CD4-positive, alpha-beta T cell (primary cell): ENCODE measurements at regions not wholly inside any gene's neighbourhood (a gene's known extent, or its start where the extent isn't known, plus 50 kb on each side); places are given as distances from the start of the nearest gene placed in this dataset.

Experiments used
- ATAC-seq: fragments of 200-7000 bp; cut with Tn5 transposase; one replicate; pipeline ENCODE4 v1.10.0; 2022; ENCODE audit warnings: mild to moderate bottlenecking; ENCODE audit not compliant: poor library complexity
- CTCF ChIA-PET: fragments of 350-600 bp; sonication (Branson Sonifier 250); formaldehyde crosslinking; loops from one replicate; lab custom pipeline; 2021; ENCODE audit warnings: antibody characterized with exemption, inconsistent platforms; lab: Charles Lee
- POLR2A ChIA-PET: fragments of 350-600 bp; sonication (Branson Sonifier 250); formaldehyde crosslinking; loops from one replicate; lab custom pipeline; 2021; ENCODE audit warnings: antibody characterized with exemption, inconsistent platforms; lab: Charles Lee
- DNase-seq, 14 experiments: peaks; one replicate each; pipeline ENCODE4 v3.0.0-alpha.2; 2013 to 2020; ENCODE audit warnings: mixed read lengths in 2 of 14
- H3K27ac ChIP-seq, 2 donors: one replicate each; pipeline versions ENCODE4 v1.5.1 to v1.7.0; 2013; ENCODE audit warnings: low read length in 2 of 2, low read depth in 1 of 2, mild to moderate bottlenecking in 1 of 2
- H3K27me3 ChIP-seq, 2 experiments: 1 replicate in 1 of 2; 2 replicates in 1 of 2; pipeline versions ENCODE4 v1.6.1 to v1.7.0; 2013; ENCODE audit warnings: low read length in 2 of 2, control low read depth in 1 of 2, mild to moderate bottlenecking in 1 of 2, moderate library complexity in 1 of 2; ENCODE audit not compliant: insufficient read depth in 2 of 2, control insufficient read depth in 1 of 2
- H3K36me3 ChIP-seq: one replicate; pipeline ENCODE4 v1.6.1; 2013; ENCODE audit warnings: low read length, control low read depth; ENCODE audit not compliant: insufficient read depth
- H3K4me1 ChIP-seq: one replicate; pipeline ENCODE4 v1.6.1; 2013; ENCODE audit warnings: low read length, control low read depth; ENCODE audit not compliant: insufficient read depth
- H3K4me3 ChIP-seq: one replicate; pipeline ENCODE4 v1.5.1; 2013; ENCODE audit warnings: mild to moderate bottlenecking, low read length, moderate library complexity
- H3K9me3 ChIP-seq, 2 experiments: 1 replicate in 1 of 2; 2 replicates in 1 of 2; pipeline versions ENCODE4 v1.6.1 to v1.7.0; 2013; ENCODE audit warnings: low read length in 2 of 2, mild to moderate bottlenecking in 2 of 2, control low read depth in 1 of 2, moderate library complexity in 1 of 2; ENCODE audit not compliant: control insufficient read depth in 1 of 2, insufficient read depth in 1 of 2
- H3K27ac Mint-ChIP-seq: one replicate; pipeline ENCODE4 v1.8.0; 2020; ENCODE audit warnings: mixed read lengths
- H3K27me3 Mint-ChIP-seq: one replicate; pipeline ENCODE4 v1.8.0; 2021; ENCODE audit warnings: mixed read lengths
- H3K36me3 Mint-ChIP-seq: one replicate; pipeline ENCODE4 v1.8.0; 2021; ENCODE audit warnings: low read depth, mixed read lengths
- H3K4me1 Mint-ChIP-seq: one replicate; pipeline ENCODE4 v1.8.0; 2021; ENCODE audit warnings: low read depth, mixed read lengths
- H3K4me3 Mint-ChIP-seq: one replicate; pipeline ENCODE4 v1.8.0; 2020; ENCODE audit warnings: mild to moderate bottlenecking, mixed read lengths
- H3K9me3 Mint-ChIP-seq: one replicate; pipeline ENCODE4 v1.8.0; 2020; ENCODE audit warnings: mixed read lengths
- intact Hi-C, 2 experiments: fragments of 100-400 bp; cut with DNase I in 1 of 2; cut with micrococcal nuclease in 1 of 2; formaldehyde crosslinking; loops; one replicate each; pipeline versions ENCODE4 v1.15.1 to v1.9.0; 2023 to 2025; cut with DNase I, micrococcal nuclease
- TF ChIP-seq, protein P1 (sequence below): fragments of 200-600 bp; IDR thresholded peaks from one replicate; pipeline ENCODE4 v1.8.0; 2022; ENCODE audit warnings: antibody characterized with exemption, mild to moderate bottlenecking

DNA sequence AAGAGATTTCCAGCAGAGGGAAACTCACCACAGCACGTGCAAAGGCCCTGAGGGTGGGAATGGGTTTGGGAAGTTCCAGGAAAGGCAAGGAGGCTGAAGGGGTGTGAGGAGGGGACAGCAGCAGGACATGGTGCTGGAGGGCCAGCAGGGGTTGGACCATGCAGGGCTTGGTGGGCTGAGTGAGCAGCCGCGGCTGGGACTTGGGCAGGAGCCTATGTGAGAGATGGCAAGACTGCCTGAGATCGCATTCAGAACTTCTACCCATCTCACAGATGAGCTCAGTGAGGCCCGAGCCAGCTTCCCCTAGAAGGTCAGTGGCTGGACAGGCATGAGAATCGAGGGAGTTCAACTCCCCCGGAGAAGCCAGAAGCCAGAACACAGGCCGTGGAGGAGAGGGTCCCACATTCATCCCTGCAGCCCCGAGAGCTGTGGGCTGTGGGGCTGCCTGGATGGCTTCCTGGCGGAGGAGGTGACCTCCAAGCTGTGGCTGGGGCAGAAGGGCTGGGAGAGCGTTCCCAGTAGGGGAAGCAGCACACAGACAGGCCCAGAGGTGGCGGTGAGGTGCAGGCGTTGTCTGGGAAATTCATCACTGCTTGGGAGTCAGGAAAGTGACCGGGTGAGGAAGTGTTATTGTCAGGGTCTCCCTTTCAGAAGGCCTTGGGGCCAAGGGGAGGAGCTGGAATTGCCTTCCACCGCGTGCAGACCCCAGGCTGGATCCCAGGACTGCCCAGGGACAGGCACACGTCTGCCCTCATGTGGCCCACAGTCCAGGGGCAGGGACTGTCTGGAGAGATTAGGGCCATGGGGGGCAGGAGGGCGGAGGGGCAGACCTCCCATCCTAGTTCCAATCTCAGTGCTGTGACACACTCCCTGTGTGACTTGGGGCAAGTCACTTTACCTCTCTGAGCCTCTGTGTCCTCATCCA lies 103.8 kb downstream of the CEBPB start:
- Mint-ChIP-seq H3K36me3 (no peaks in the 10 kb centered on the region), H3K27ac (no peak overlapping the region), H3K27me3 (peaks cover 5% of the 10 kb centered on the region), H3K9me3 (no peaks in the 10 kb centered on the region), H3K4me1 (peaks cover 8% of the 10 kb centered on the region), H3K4me3 (no peak overlapping the region)
- intact Hi-C loops: no loop called here
- H3K4me3 ChIP-seq: no peak overlapping the region
- H3K36me3 ChIP-seq: no peaks in the 10 kb centered on the region
- no peaks in the 10 kb centered on the region for H3K9me3 ChIP-seq
- CTCF ChIA-PET: no interaction called here
- POLR2A ChIA-PET: no interaction called here
- no peak overlapping the region for H3K27ac ChIP-seq
- H3K4me1 ChIP-seq: peaks cover 7% of the 10 kb centered on the region
- TF ChIP-seq, protein P1, sequence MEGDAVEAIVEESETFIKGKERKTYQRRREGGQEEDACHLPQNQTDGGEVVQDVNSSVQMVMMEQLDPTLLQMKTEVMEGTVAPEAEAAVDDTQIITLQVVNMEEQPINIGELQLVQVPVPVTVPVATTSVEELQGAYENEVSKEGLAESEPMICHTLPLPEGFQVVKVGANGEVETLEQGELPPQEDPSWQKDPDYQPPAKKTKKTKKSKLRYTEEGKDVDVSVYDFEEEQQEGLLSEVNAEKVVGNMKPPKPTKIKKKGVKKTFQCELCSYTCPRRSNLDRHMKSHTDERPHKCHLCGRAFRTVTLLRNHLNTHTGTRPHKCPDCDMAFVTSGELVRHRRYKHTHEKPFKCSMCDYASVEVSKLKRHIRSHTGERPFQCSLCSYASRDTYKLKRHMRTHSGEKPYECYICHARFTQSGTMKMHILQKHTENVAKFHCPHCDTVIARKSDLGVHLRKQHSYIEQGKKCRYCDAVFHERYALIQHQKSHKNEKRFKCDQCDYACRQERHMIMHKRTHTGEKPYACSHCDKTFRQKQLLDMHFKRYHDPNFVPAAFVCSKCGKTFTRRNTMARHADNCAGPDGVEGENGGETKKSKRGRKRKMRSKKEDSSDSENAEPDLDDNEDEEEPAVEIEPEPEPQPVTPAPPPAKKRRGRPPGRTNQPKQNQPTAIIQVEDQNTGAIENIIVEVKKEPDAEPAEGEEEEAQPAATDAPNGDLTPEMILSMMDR: no peak
- no peaks in the 10 kb centered on the region for H3K27me3 ChIP-seq
- DNase-seq (no peak), ATAC-seq (no peak)

DNA sequence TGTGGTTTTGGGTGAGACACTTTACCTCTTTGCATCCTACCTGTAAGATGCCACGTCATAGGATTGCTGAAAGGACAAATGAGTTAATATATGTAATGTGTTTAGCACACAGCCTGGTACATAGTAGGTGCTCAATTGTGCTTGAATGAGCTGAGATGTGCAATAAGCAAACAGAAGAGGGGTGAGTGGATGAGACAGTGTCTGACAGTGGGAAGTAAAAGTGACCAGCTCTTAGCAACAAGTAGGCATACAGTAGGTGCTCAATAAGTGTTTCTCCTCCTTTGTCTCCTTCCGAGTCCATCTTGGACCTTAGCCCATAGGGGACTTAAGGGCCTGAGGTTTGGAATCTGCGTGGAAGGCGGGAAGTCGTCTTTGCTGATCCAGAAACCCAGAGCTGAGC lies 104.7 kb downstream of the CEBPB start:
- H3K4me1 ChIP-seq: peaks cover 7% of the 10 kb centered on the region
- Mint-ChIP-seq H3K36me3 (no peaks in the 10 kb centered on the region), H3K27me3 (peaks cover 5% of the 10 kb centered on the region), H3K9me3 (no peaks in the 10 kb centered on the region), H3K4me1 (peaks cover 8% of the 10 kb centered on the region), H3K4me3 (no peak overlapping the region), H3K27ac (no peak overlapping the region)
- TF ChIP-seq, protein P1: no peak
- no peak overlapping the region for H3K4me3 ChIP-seq
- DNase-seq (no peak), ATAC-seq (no peak)
- no peak overlapping the region for H3K27ac ChIP-seq
- H3K36me3 ChIP-seq: no peaks in the 10 kb centered on the region
- no peaks in the 10 kb centered on the region for H3K9me3 ChIP-seq
- CTCF ChIA-PET: no interaction called here
- no peaks in the 10 kb centered on the region for H3K27me3 ChIP-seq
- POLR2A ChIA-PET: no interaction called here
- intact Hi-C loops: no loop called here

DNA sequence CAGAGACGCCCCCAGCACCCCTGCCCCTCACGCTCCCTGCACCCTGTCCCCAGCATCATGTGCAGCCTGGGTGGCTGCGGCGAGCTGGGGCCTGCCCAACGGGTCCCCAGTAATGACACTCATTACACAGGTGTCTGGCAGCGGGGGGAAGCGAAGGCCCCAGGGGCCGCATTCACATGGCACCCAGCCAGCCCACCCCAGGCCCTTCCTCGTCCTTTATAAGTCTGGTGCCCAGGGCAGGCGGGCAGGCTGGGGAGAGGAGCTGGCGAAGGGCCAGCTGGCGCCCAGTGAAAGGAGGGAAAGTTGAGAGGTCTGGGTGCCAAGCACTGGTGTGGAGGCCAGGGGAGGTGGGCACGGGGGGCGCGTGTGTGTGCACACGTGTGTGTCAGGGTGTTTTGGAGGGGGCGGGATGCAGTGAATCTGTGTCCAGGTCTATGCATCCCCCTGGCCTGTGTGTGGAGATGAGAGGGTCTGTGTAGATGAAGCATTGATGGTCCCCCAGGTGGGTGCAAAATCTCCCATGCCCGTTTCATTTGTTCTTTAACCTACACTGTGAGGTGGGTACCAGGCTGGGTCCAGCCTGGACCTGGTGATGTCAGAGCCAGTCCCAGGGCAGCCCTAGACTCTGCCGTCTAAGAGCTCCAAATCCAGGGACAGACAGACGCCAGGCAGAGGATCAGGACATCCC lies 105.3 kb downstream of the CEBPB start:
- no peak overlapping the region for H3K27ac ChIP-seq
- no peak for DNase-seq
- ChIA-PET POLR2A (no interaction called here), CTCF (no interaction called here)
- no peak overlapping the region for H3K4me3 ChIP-seq
- H3K36me3 Mint-ChIP-seq: no peaks in the 10 kb centered on the region
- intact Hi-C loops: no loop called here
- H3K27ac Mint-ChIP-seq: no peak overlapping the region
- H3K9me3 Mint-ChIP-seq: no peaks in the 10 kb centered on the region
- peaks cover 1% of the 10 kb centered on the region for H3K27me3 Mint-ChIP-seq
- H3K4me1 ChIP-seq: peaks cover 7% of the 10 kb centered on the region
- ATAC-seq: no peak
- H3K9me3 ChIP-seq: no peaks in the 10 kb centered on the region
- no peaks in the 10 kb centered on the region for H3K36me3 ChIP-seq
- peaks cover 8% of the 10 kb centered on the region for H3K4me1 Mint-ChIP-seq
- no peak overlapping the region for H3K4me3 Mint-ChIP-seq
- TF ChIP-seq, protein P1: no peak
- H3K27me3 ChIP-seq: no peaks in the 10 kb centered on the region
